HFFc6 (cell line): ENCODE measurements at regions not wholly inside any gene's neighbourhood (a gene's known extent, or its start where the extent isn't known, plus 50 kb on each side); places are given as distances from the start of the nearest gene placed in this dataset.

ENCODE experiments used
- DNase-seq: peaks from one replicate; pipeline ENCODE4 v3.0.0-alpha.2; 2018
- H3K27ac Mint-ChIP-seq: 2 replicates; pipeline ENCODE4 v1.8.0; 2020; ENCODE audit warnings: mild to moderate bottlenecking, mixed read lengths
- H3K27me3 Mint-ChIP-seq: 2 replicates; pipeline ENCODE4 v1.8.0; 2021; ENCODE audit warnings: mild to moderate bottlenecking, moderate library complexity, mixed read lengths; ENCODE audit not compliant: insufficient read depth
- H3K36me3 Mint-ChIP-seq: 2 replicates; pipeline ENCODE4 v1.8.0; 2021; ENCODE audit warnings: low read depth, mixed read lengths
- H3K4me1 Mint-ChIP-seq: 2 replicates; pipeline ENCODE4 v1.8.0; 2020; ENCODE audit warnings: low read depth, mixed read lengths
- H3K4me3 Mint-ChIP-seq: 2 replicates; pipeline ENCODE4 v1.8.0; 2020; ENCODE audit warnings: mild to moderate bottlenecking, moderate library complexity, mixed read lengths
- H3K9me3 Mint-ChIP-seq: 2 replicates; pipeline ENCODE4 v1.8.0; 2020; ENCODE audit warnings: mild to moderate bottlenecking, mixed read lengths
- CTCF ChIP-seq: fragments of 200-600 bp; sonication (generic); IDR thresholded peaks from 2 replicates; pipeline ENCODE4 v1.5.0; 2021; ENCODE audit warnings: antibody characterized with exemption, mild to moderate bottlenecking

- TF ChIP-seq CTCF, result no peak
- no peak overlapping the region for H3K27ac Mint-ChIP-seq
- peaks cover 33% of the 10 kb centered on the region for H3K9me3 Mint-ChIP-seq
Observed at GRCh38 chr2:16134436-16135165, 194.3 kb downstream of the MYCN start.

GRCh38 chr2:16130906-16131400 is 190.6 kb downstream of the MYCN start:
- peaks cover 45% of the 10 kb centered on the region for H3K9me3 Mint-ChIP-seq
- no peak overlapping the region for H3K4me3 Mint-ChIP-seq
- no peak for DNase-seq
- H3K36me3 Mint-ChIP-seq, result no peaks in the 10 kb centered on the region
- H3K27ac Mint-ChIP-seq, result no peak overlapping the region
- no peaks in the 10 kb centered on the region; the same call in 1 of the 2 replicates for H3K27me3 Mint-ChIP-seq
- no peaks in the 10 kb centered on the region for H3K4me1 Mint-ChIP-seq
- no peak for TF ChIP-seq CTCF

More at GRCh38 chr2:16134436-16135165, 194.3 kb downstream of the MYCN start:
- Mint-ChIP-seq H3K4me1 (no peaks in the 10 kb centered on the region), H3K36me3 (no peaks in the 10 kb centered on the region; the same call in 1 of the 2 replicates), H3K27me3 (no peaks in the 10 kb centered on the region; the same call in 1 of the 2 replicates), H3K4me3 (no peak overlapping the region)
- no peak for DNase-seq

GRCh38 chr2:16130541-16130880 is 190.2 kb downstream of the MYCN start:
- no peak for DNase-seq
- TF ChIP-seq CTCF, result no peak
- no peaks in the 10 kb centered on the region; the same call in 1 of the 2 replicates for H3K27me3 Mint-ChIP-seq

GRCh38 chr2:16129716-16130540 is 189.6 kb downstream of the MYCN start:
- Mint-ChIP-seq H3K27ac (no peak overlapping the region), H3K27me3 (no peaks in the 10 kb centered on the region; the same call in 1 of the 2 replicates), H3K4me1 (no peaks in the 10 kb centered on the region), H3K9me3 (peaks cover 46% of the 10 kb centered on the region), H3K36me3 (no peaks in the 10 kb centered on the region), H3K4me3 (no peak overlapping the region)
- TF ChIP-seq CTCF, result no peak
- DNase-seq, result no peak

More at GRCh38 chr2:16130541-16130880, 190.2 kb downstream of the MYCN start:
- Mint-ChIP-seq H3K4me3 (no peak overlapping the region), H3K27ac (no peak overlapping the region), H3K4me1 (no peaks in the 10 kb centered on the region), H3K9me3 (peaks cover 45% of the 10 kb centered on the region), H3K36me3 (no peaks in the 10 kb centered on the region)

GRCh38 chr2:16128746-16129610 is 188.6 kb downstream of the MYCN start:
- no peak for DNase-seq
- H3K9me3 Mint-ChIP-seq, result peaks cover 41% of the 10 kb centered on the region
- no peak for TF ChIP-seq CTCF
- no peaks in the 10 kb centered on the region for H3K36me3 Mint-ChIP-seq
- H3K27me3 Mint-ChIP-seq, result no peaks in the 10 kb centered on the region
- no peak overlapping the region for H3K27ac Mint-ChIP-seq
- H3K4me3 Mint-ChIP-seq, result no peak overlapping the region
- no peaks in the 10 kb centered on the region for H3K4me1 Mint-ChIP-seq
